LHCN-M2 (cell line): ENCODE measurements at regions not wholly inside any gene's neighbourhood (a gene's known extent, or its start where the extent isn't known, plus 50 kb on each side); places are given as distances from the start of the nearest gene placed in this dataset.
"Not testable (repeated sequence)": the region's sequence is repeated elsewhere in the genome, so short reads cannot be mapped to it uniquely, and the experiment has no call there.

Experiments
- DNase-seq: peaks from one replicate; pipeline ENCODE4 v3.0.0-alpha.2; 2012; ENCODE audit warnings: low read depth

GRCh38 chr21:17118638-17119384 is 394.0 kb upstream of the CXADR start:
- DNase-seq, result no peak

- DNase-seq, result no peak
Observed at GRCh38 chr21:17119466-17120297, 393.2 kb upstream of the CXADR start.

- DNase-seq, result not testable (repeated sequence)
Observed at GRCh38 chr21:17127395-17127794, 385.4 kb upstream of the CXADR start.

- no peak for DNase-seq
Observed at GRCh38 chr21:17128132-17128531, 384.7 kb upstream of the CXADR start.

- DNase-seq, result not testable (repeated sequence)
Observed at GRCh38 chr21:17139159-17139558, 373.7 kb upstream of the CXADR start.

- peak; percentile 3 for DNase-seq
Observed at GRCh38 chr21:17139696-17140095, 373.1 kb upstream of the CXADR start.

- no peak for DNase-seq
Observed at GRCh38 chr21:17146426-17146825, 366.4 kb upstream of the CXADR start.

GRCh38 chr21:17159697-17160096 is 353.1 kb upstream of the CXADR start:
- DNase-seq, result no peak

- no peak for DNase-seq
Observed at GRCh38 chr21:17185674-17186073, 327.2 kb upstream of the CXADR start.

GRCh38 chr21:17189963-17190362 is 322.9 kb upstream of the CXADR start:
- DNase-seq, result no peak

GRCh38 chr21:17191346-17191993 is 321.4 kb upstream of the CXADR start:
- no peak for DNase-seq

- no peak for DNase-seq
Observed at GRCh38 chr21:17195351-17195750, 317.5 kb upstream of the CXADR start.

- DNase-seq, result no peak
Observed at GRCh38 chr21:17195976-17196375, 316.9 kb upstream of the CXADR start.

GRCh38 chr21:17196623-17197022 is 316.2 kb upstream of the CXADR start:
- no peak for DNase-seq

GRCh38 chr21:17197996-17198395 is 314.8 kb upstream of the CXADR start:
- no peak for DNase-seq

- DNase-seq, result no peak
Observed at GRCh38 chr21:17200250-17200649, 312.6 kb upstream of the CXADR start.

- DNase-seq, result no peak
Observed at GRCh38 chr21:17201741-17202260, 311.0 kb upstream of the CXADR start.

- DNase-seq, result no peak
Observed at GRCh38 chr21:17214801-17215200, 298.0 kb upstream of the CXADR start.

GRCh38 chr21:17219050-17219449 is 293.8 kb upstream of the CXADR start:
- not testable (repeated sequence) for DNase-seq

GRCh38 chr21:17231124-17231523 is 281.7 kb upstream of the CXADR start:
- DNase-seq, result no peak

- no peak for DNase-seq
Observed at GRCh38 chr21:17231771-17232170, 281.1 kb upstream of the CXADR start.

- DNase-seq, result no peak
Observed at GRCh38 chr21:17238468-17238867, 274.4 kb upstream of the CXADR start.
